ENCODE measurements at regions not wholly inside any gene's neighbourhood (a gene's known extent, or its start where the extent isn't known, plus 50 kb on each side); places are given as distances from the start of the nearest gene placed in this dataset.

DNA sequence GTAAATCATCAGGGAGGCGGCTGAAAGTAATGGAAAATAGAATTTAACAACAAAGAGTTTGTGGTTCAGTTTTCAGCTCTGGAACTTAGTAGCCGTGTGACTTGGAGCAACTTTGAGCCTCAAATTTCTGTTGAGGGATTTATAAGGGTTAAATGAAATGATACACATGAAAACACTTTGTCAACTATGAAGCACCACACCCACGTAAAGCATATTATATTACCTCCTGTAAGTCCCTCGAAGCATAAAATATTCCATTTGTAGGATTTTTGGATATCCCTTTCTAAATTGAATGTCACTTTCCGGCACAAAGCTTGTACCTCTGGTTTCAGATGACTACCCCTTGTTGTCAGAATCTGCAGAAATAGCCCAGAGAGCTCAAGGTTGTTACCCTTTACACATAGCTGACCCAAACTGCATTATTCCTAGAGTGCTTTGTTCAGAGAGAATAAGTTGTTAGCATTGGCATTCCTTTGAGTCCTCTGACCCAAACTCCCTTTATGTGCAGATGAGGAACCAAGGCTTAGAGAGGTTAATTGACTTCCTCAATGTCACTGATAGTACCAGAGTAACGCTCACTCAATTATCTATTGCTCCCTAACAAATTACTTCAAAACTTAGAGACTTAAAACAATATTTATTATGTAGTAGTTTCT lies 187.9 kb upstream of the UMPS start:
- no peak overlapping the region for H3K4me3 ChIP-seq (ENCODE audit: low read depth in 1 of 2, low read length in 2 of 2)
- H3K9me3 ChIP-seq (ENCODE audit: control insufficient read depth in 1 of 2, low read length in 2 of 2), result no peaks in the 10 kb centered on the region
- H3K9ac ChIP-seq (ENCODE audit: low read depth in 1 of 2, low read length in 2 of 2), result no peak overlapping the region
- no peaks in the 10 kb centered on the region for H3K36me3 ChIP-seq (ENCODE audit: control insufficient read depth in 1 of 2, insufficient read depth in 2 of 2, low read length in 2 of 2)
- no peaks in the 10 kb centered on the region for H3K4me1 ChIP-seq (ENCODE audit: control insufficient read depth in 1 of 2, insufficient read depth in 2 of 2, low read length in 2 of 2)
- H3K27me3 ChIP-seq (ENCODE audit: control insufficient read depth in 1 of 2, insufficient read depth in 2 of 2, low read length in 2 of 2), result no peaks in the 10 kb centered on the region
- H3K27ac ChIP-seq (ENCODE audit: low read depth, low read length), result no peak overlapping the region

DNA sequence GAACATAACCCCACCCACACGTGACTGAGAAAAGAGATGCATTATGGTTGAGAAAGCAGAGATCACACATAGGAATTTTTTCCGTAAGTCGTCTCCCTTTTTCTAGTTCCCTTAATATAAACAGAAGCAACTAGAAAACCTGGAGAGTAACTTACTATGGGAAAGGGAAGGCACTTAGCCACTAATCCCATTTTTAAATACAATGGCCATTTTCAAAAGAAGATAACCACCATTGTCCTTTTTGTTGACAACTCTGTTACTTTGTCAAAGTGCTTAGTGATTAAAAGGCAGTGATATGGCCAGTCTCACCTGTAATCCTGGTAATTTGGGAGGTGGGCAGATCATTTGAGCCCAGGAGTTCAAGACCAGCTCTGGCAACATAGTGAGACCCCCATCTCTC lies 184.4 kb upstream of the UMPS start:
- Histone ChIP-seq H3K4me1 (ENCODE audit: control insufficient read depth in 1 of 2, insufficient read depth in 2 of 2, low read length in 2 of 2) (no peaks in the 10 kb centered on the region), H3K4me3 (ENCODE audit: low read depth in 1 of 2, low read length in 2 of 2) (no peak overlapping the region), H3K27me3 (ENCODE audit: control insufficient read depth in 1 of 2, insufficient read depth in 2 of 2, low read length in 2 of 2) (no peaks in the 10 kb centered on the region)

GRCh38 chr3:124552224-124552623 lies 178.0 kb upstream of the UMPS start:
- no peaks in the 10 kb centered on the region for H3K27me3 ChIP-seq (ENCODE audit: control insufficient read depth in 1 of 2, insufficient read depth in 2 of 2, low read length in 2 of 2)
- H3K9ac ChIP-seq (ENCODE audit: low read depth in 1 of 2, low read length in 2 of 2), result no peak overlapping the region
- no peaks in the 10 kb centered on the region for H3K9me3 ChIP-seq (ENCODE audit: control insufficient read depth in 1 of 2, low read length in 2 of 2)
- H3K4me1 ChIP-seq (ENCODE audit: control insufficient read depth in 1 of 2, insufficient read depth in 2 of 2, low read length in 2 of 2), result peaks cover 10 to 18% of the 10 kb centered on the region in 2 donors
- H3K27ac ChIP-seq (ENCODE audit: low read depth, low read length), result no peak overlapping the region
- no peaks in the 10 kb centered on the region for H3K36me3 ChIP-seq (ENCODE audit: control insufficient read depth in 1 of 2, insufficient read depth in 2 of 2, low read length in 2 of 2)
- no peak overlapping the region for H3K4me3 ChIP-seq (ENCODE audit: low read depth in 1 of 2, low read length in 2 of 2)

More for the DNA sequence above, 184.4 kb upstream of the UMPS start:
- Histone ChIP-seq H3K36me3 (ENCODE audit: control insufficient read depth in 1 of 2, insufficient read depth in 2 of 2, low read length in 2 of 2) (no peaks in the 10 kb centered on the region), H3K9ac (ENCODE audit: low read depth in 1 of 2, low read length in 2 of 2) (no peak overlapping the region), H3K9me3 (ENCODE audit: control insufficient read depth in 1 of 2, low read length in 2 of 2) (no peaks in the 10 kb centered on the region), H3K27ac (ENCODE audit: low read depth, low read length) (no peak overlapping the region)

DNA sequence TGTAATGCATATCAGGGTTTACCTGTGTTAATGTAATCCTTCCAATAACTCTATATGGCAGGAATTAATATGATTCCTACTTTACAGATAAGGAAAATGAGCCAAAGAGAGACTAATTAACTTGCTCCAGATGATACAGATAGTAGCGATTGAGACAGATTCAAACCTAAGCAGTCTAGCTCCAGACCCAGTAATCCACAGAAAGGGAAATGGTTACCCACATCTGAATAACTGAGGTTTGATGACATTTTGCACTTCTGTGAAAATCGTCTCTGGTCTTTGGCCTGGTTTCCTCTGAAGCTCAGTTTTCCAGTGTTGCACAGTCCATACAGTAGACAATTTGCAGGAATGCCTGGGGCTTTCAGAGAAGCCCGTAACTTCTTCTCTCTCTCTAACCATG lies 177.1 kb upstream of the UMPS start:
- H3K27ac ChIP-seq (ENCODE audit: low read depth, low read length), result no peak overlapping the region
- no peak overlapping the region for H3K4me3 ChIP-seq (ENCODE audit: low read depth in 1 of 2, low read length in 2 of 2)
- no peak overlapping the region for H3K9ac ChIP-seq (ENCODE audit: low read depth in 1 of 2, low read length in 2 of 2)
- no peaks in the 10 kb centered on the region for H3K27me3 ChIP-seq (ENCODE audit: control insufficient read depth in 1 of 2, insufficient read depth in 2 of 2, low read length in 2 of 2)
- no peaks in the 10 kb centered on the region for H3K36me3 ChIP-seq (ENCODE audit: control insufficient read depth in 1 of 2, insufficient read depth in 2 of 2, low read length in 2 of 2)
- peaks cover 17 to 24% of the 10 kb centered on the region in 2 donors for H3K4me1 ChIP-seq (ENCODE audit: control insufficient read depth in 1 of 2, insufficient read depth in 2 of 2, low read length in 2 of 2)
- no peaks in the 10 kb centered on the region for H3K9me3 ChIP-seq (ENCODE audit: control insufficient read depth in 1 of 2, low read length in 2 of 2)

- Histone ChIP-seq H3K4me3 (ENCODE audit: low read depth in 1 of 2, low read length in 2 of 2) (no peak overlapping the region), H3K27me3 (ENCODE audit: control insufficient read depth in 1 of 2, insufficient read depth in 2 of 2, low read length in 2 of 2) (no peaks in the 10 kb centered on the region), H3K9me3 (ENCODE audit: control insufficient read depth in 1 of 2, low read length in 2 of 2) (no peaks in the 10 kb centered on the region), H3K9ac (ENCODE audit: low read depth in 1 of 2, low read length in 2 of 2) (no peak overlapping the region), H3K4me1 (ENCODE audit: control insufficient read depth in 1 of 2, insufficient read depth in 2 of 2, low read length in 2 of 2) (peaks cover 26 to 37% of the 10 kb centered on the region in 2 donors), H3K36me3 (ENCODE audit: control insufficient read depth in 1 of 2, insufficient read depth in 2 of 2, low read length in 2 of 2) (no peaks in the 10 kb centered on the region), H3K27ac (ENCODE audit: low read depth, low read length) (no peak overlapping the region)
Observed at GRCh38 chr3:124556636-124557035, 173.6 kb upstream of the UMPS start.

DNA sequence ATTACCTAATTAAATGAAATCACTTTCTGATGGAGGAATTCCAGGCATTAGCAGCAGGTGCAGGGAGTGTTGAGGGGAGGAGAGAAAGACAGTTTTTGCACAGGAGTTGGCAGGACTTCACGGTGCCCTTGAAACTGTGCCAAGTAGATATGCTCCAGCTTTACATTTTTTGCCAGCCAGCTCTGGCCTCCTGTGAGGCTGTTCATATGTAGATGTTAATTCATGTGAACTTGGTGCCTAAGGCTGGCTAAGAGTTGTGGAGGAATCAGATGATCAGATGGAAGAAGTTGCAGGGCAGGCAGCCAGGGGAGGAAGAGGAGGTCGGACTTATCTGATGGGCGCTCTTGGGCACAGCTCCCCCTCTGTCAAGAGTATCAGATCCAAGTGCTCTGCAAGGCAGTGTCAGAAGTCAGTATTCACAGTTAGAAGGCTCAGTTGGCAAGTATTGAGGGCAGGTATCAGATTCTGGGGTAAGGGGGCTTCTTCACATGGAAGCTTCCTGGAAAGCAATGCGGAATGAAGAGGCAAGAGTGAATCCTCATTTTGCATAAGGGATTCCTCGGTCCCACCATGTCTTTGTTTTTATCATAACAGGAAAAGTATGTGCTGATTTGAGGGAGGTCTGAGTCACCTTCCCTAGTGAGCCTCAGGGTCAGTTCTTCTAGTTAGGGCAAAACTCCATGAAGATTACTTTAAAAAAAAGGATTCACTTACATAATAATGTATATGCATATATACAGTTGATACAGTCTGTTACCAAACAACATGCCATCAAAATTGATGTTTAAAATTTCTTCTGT lies 172.6 kb upstream of the UMPS start:
- Histone ChIP-seq H3K27ac (ENCODE audit: low read depth, low read length) (no peak overlapping the region), H3K27me3 (ENCODE audit: control insufficient read depth in 1 of 2, insufficient read depth in 2 of 2, low read length in 2 of 2) (no peaks in the 10 kb centered on the region)

GRCh38 chr3:124558991-124559845 lies 171.0 kb upstream of the UMPS start:
- Histone ChIP-seq H3K9ac (ENCODE audit: low read depth in 1 of 2, low read length in 2 of 2) (no peak overlapping the region), H3K4me1 (ENCODE audit: control insufficient read depth in 1 of 2, insufficient read depth in 2 of 2, low read length in 2 of 2) (peaks cover 18 to 21% of the 10 kb centered on the region in 2 donors), H3K27ac (ENCODE audit: low read depth, low read length) (no peak overlapping the region), H3K9me3 (ENCODE audit: control insufficient read depth in 1 of 2, low read length in 2 of 2) (no peaks in the 10 kb centered on the region), H3K27me3 (ENCODE audit: control insufficient read depth in 1 of 2, insufficient read depth in 2 of 2, low read length in 2 of 2) (no peaks in the 10 kb centered on the region), H3K36me3 (ENCODE audit: control insufficient read depth in 1 of 2, insufficient read depth in 2 of 2, low read length in 2 of 2) (no peaks in the 10 kb centered on the region), H3K4me3 (ENCODE audit: low read depth in 1 of 2, low read length in 2 of 2) (no peak overlapping the region)

More for the DNA sequence above, 172.6 kb upstream of the UMPS start:
- H3K4me1 ChIP-seq (ENCODE audit: control insufficient read depth in 1 of 2, insufficient read depth in 2 of 2, low read length in 2 of 2), result peaks cover 21 to 28% of the 10 kb centered on the region in 2 donors
- no peaks in the 10 kb centered on the region for H3K36me3 ChIP-seq (ENCODE audit: control insufficient read depth in 1 of 2, insufficient read depth in 2 of 2, low read length in 2 of 2)
- no peak overlapping the region for H3K4me3 ChIP-seq (ENCODE audit: low read depth in 1 of 2, low read length in 2 of 2)
- no peak overlapping the region for H3K9ac ChIP-seq (ENCODE audit: low read depth in 1 of 2, low read length in 2 of 2)
- no peaks in the 10 kb centered on the region for H3K9me3 ChIP-seq (ENCODE audit: control insufficient read depth in 1 of 2, low read length in 2 of 2)

GRCh38 chr3:124559846-124560574 lies 170.2 kb upstream of the UMPS start:
- no peaks in the 10 kb centered on the region for H3K9me3 ChIP-seq (ENCODE audit: control insufficient read depth in 1 of 2, low read length in 2 of 2)
- peaks cover 18 to 21% of the 10 kb centered on the region in 2 donors for H3K4me1 ChIP-seq (ENCODE audit: control insufficient read depth in 1 of 2, insufficient read depth in 2 of 2, low read length in 2 of 2)
- H3K9ac ChIP-seq (ENCODE audit: low read depth in 1 of 2, low read length in 2 of 2), result no peak overlapping the region
- H3K27me3 ChIP-seq (ENCODE audit: control insufficient read depth in 1 of 2, insufficient read depth in 2 of 2, low read length in 2 of 2), result no peaks in the 10 kb centered on the region
- H3K36me3 ChIP-seq (ENCODE audit: control insufficient read depth in 1 of 2, insufficient read depth in 2 of 2, low read length in 2 of 2), result no peaks in the 10 kb centered on the region
- H3K4me3 ChIP-seq (ENCODE audit: low read depth in 1 of 2, low read length in 2 of 2), result no peak overlapping the region
- H3K27ac ChIP-seq (ENCODE audit: low read depth, low read length), result no peak overlapping the region

DNA sequence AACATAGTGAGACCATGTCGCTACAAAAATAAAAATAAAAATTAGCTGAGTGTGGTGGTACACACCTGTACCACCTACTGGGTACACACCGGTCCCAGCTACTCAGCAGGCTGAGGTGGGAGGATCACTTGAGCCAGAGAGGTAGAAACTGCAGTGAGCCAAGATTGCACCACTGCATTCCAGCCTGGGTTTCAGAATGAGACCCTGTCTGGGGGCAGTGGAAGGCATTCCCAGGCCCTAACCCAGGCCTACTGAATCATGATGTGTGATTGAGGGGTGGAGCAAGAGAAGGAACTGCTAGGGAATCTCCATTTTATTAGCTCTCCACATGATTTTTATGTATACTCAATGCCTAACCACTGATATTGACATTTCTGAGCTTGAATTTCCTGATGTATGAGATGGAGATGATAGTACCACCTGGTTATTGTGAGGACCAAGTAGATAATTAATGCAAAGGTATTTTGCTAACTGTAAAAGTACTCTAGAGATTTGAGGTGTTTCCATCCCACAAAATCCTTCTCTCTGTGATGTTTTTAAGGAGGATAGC lies 169.5 kb upstream of the UMPS start:
- H3K36me3 ChIP-seq (ENCODE audit: control insufficient read depth in 1 of 2, insufficient read depth in 2 of 2, low read length in 2 of 2), result no peaks in the 10 kb centered on the region
- H3K4me1 ChIP-seq (ENCODE audit: control insufficient read depth in 1 of 2, insufficient read depth in 2 of 2, low read length in 2 of 2), result peaks cover 21% of the 10 kb centered on the region in 2 donors
- no peaks in the 10 kb centered on the region for H3K27me3 ChIP-seq (ENCODE audit: control insufficient read depth in 1 of 2, insufficient read depth in 2 of 2, low read length in 2 of 2)
- H3K9ac ChIP-seq (ENCODE audit: low read depth in 1 of 2, low read length in 2 of 2), result no peak overlapping the region
- no peak overlapping the region for H3K4me3 ChIP-seq (ENCODE audit: low read depth in 1 of 2, low read length in 2 of 2)
- no peak overlapping the region for H3K27ac ChIP-seq (ENCODE audit: low read depth, low read length)
- no peaks in the 10 kb centered on the region for H3K9me3 ChIP-seq (ENCODE audit: control insufficient read depth in 1 of 2, low read length in 2 of 2)

Data from duodenal mucosa (tissue), 2 donors.